GM12878 (cell line): ENCODE measurements at regions not wholly inside any gene's neighbourhood (a gene's known extent, or its start where the extent isn't known, plus 50 kb on each side); places are given as distances from the start of the nearest gene placed in this dataset.

Source experiments
- ATAC-seq: fragments of 200-7000 bp; cut with Tn5 transposase; 3 replicates; pipeline ENCODE4 v1.9.1; 2020; ENCODE audit warnings: mild to moderate bottlenecking, moderate library complexity
- BruUV-seq: library from RNA; stranded (reverse); fragments of 400-500 nt; replicated peaks from 2 replicates; lab custom pipeline; 2021; lab: Mats Ljungman, UMichigan
- CTCF ChIA-PET: fragments of 300-600 bp; sonication (Branson Sonifier 250); formaldehyde crosslinking; extraction: SDS; loops from one replicate; lab custom pipeline; 2021; ENCODE audit warnings: inconsistent platforms; lab: Yijun Ruan, JAX
- POLR2A ChIA-PET: fragments of 350-600 bp; formaldehyde crosslinking; extraction: SDS; loops from one replicate; lab custom pipeline; 2021; ENCODE audit warnings: inconsistent platforms; lab: Charles Lee
- RAD21 ChIA-PET: fragments of 300-600 bp; sonication (Branson Sonifier 250); formaldehyde crosslinking; loops from one replicate; lab custom pipeline; 2023; ENCODE audit warnings: antibody characterized with exemption; ENCODE audit not compliant: unreplicated experiment; lab: Charles Lee
- SMC1A ChIA-PET: fragments of 300-600 bp; sonication (Branson Sonifier 250); formaldehyde crosslinking; loops from one replicate; lab custom pipeline; 2023; ENCODE audit not compliant: unreplicated experiment, uncharacterized antibody; lab: Charles Lee
- DNase-seq: peaks from one replicate; pipeline ENCODE4 v3.0.0-alpha.2; 2011; ENCODE audit warnings: low read depth, low spot score
- FAIRE-seq: peaks from 3 replicates; lab custom pipeline; 2011; peaks lifted over from hg19 to GRCh38; lab: Jason Lieb, UNC
- H2AFZ ChIP-seq: 2 replicates; pipeline ENCODE4 v1.6.0; 2011; ENCODE audit warnings: low read depth, low read length, control low read depth; ENCODE audit not compliant: control insufficient read depth
- H3K27ac ChIP-seq: 2 replicates; pipeline ENCODE4 v1.5.1; 2011; ENCODE audit warnings: control low read depth; ENCODE audit not compliant: control insufficient read depth, insufficient read depth
- H3K27me3 ChIP-seq, 2 experiments: replicated peaks in 1 of 2; 2 replicates each; pipeline versions ENCODE4 v1.6.0 to v1.6.1; 2011; ENCODE audit warnings: low read length in 1 of 2; ENCODE audit not compliant: control insufficient read depth in 2 of 2, insufficient read depth in 2 of 2
- H3K36me3 ChIP-seq, 2 experiments: 2 replicates each; pipeline ENCODE4 v1.5.1; 2011; ENCODE audit warnings: low read length in 1 of 2; ENCODE audit not compliant: control insufficient read depth in 2 of 2, insufficient read depth in 2 of 2
- H3K4me1 ChIP-seq: 2 replicates; pipeline ENCODE4 v1.6.1; 2011; ENCODE audit warnings: mild to moderate bottlenecking, low read length, moderate library complexity, mixed read lengths; ENCODE audit not compliant: control insufficient read depth, insufficient read depth
- H3K4me2 ChIP-seq: 2 replicates; pipeline ENCODE4 v1.6.0; 2011; ENCODE audit warnings: control low read depth; ENCODE audit not compliant: control insufficient read depth, insufficient read depth
- H3K4me3 ChIP-seq: fragments of 200-600 bp; sonication (generic); 2 replicates; pipeline ENCODE4 v1.5.1; 2016
- H3K79me2 ChIP-seq: 2 replicates; pipeline ENCODE4 v1.6.0; 2011; ENCODE audit warnings: low read length; ENCODE audit not compliant: control insufficient read depth, insufficient read depth
- H3K9ac ChIP-seq: 2 replicates; pipeline ENCODE4 v1.8.0; 2011; ENCODE audit warnings: low read length, control low read depth, mixed read lengths; ENCODE audit not compliant: control insufficient read depth, insufficient read depth
- H3K9me3 ChIP-seq: replicated peaks from 3 replicates; pipeline ENCODE4 v1.5.1; 2011; ENCODE audit warnings: mild to moderate bottlenecking, low read length; ENCODE audit not compliant: control insufficient read depth, insufficient read depth
- H4K20me1 ChIP-seq: 2 replicates; pipeline ENCODE4 v1.6.0; 2011; ENCODE audit not compliant: control insufficient read depth, insufficient read depth
- ATF7 ChIP-seq: fragments of 450-650 bp; IDR thresholded peaks from 2 replicates; pipeline ENCODE4 v1.6.1; 2016; ENCODE audit warnings: low read depth, mild to moderate bottlenecking
- IRF4 ChIP-seq: IDR thresholded peaks from 2 replicates; pipeline ENCODE4 v1.6.1; 2011; ENCODE audit warnings: low read depth, low read length
- NKRF ChIP-seq: fragments of 450-650 bp; conservative IDR thresholded peaks from 2 replicates; pipeline ENCODE4 v1.6.1; 2017; ENCODE audit warnings: mild to moderate bottlenecking, moderate library complexity
- POU2F2 ChIP-seq: IDR thresholded peaks from 3 replicates; pipeline ENCODE4 v1.6.1; 2011; ENCODE audit warnings: low read depth, mild to moderate bottlenecking, low read length, borderline replicate concordance
- STAT1 ChIP-seq: fragments of 450-650 bp; conservative IDR thresholded peaks from 2 replicates; pipeline ENCODE4 v1.6.1; 2014; ENCODE audit warnings: antibody characterized with exemption, mild to moderate bottlenecking
- TCF7 ChIP-seq: IDR thresholded peaks from 2 replicates; pipeline ENCODE4 v1.6.1; 2014; ENCODE audit warnings: antibody characterized with exemption, borderline replicate concordance
- WGBS: methylation state at CpG from one replicate; pipeline ENCODE4 v1.1.6; 2016; ENCODE audit warnings: low lambda C conversion rate; ENCODE audit not compliant: insufficient replicate concordance, insufficient coverage; ENCODE audit errors: missing lambda C conversion rate; 5-methylcytosine and 5-hydroxymethylcytosine counted together
- in situ Hi-C: fragments of 300-500 bp; cut with MboI; formaldehyde crosslinking; loops from 9 replicates; pipeline ENCODE4 v1.14.3; 2018; ENCODE audit warnings: mixed read lengths
- intact Hi-C: fragments of 100-400 bp; cut with micrococcal nuclease; formaldehyde crosslinking; loops from one replicate; pipeline ENCODE4 v1.14.2; 2022; ENCODE audit not compliant: unreplicated experiment

- CTCF ChIA-PET, result interaction anchor here (0.6 kb wide), 1 partner anchor 10 kb away, joined by 3 read pairs; no protein-coding TSS in a partner anchor
- Histone ChIP-seq H3K4me1 (no peaks in the 10 kb centered on the region), H3K36me3 (no peaks in the 10 kb centered on the region), H2AFZ (no peak overlapping the region), H3K9me3 (no peaks in the 10 kb centered on the region; the same call in 2 of the 3 replicates), H3K9ac (no peak overlapping the region), H3K79me2 (no peaks in the 10 kb centered on the region), H4K20me1 (no peaks in the 10 kb centered on the region), H3K27ac (no peak overlapping the region), H3K27me3 (no peaks in the 10 kb centered on the region), H3K4me2 (no peak overlapping the region), H3K4me3 (no peak overlapping the region)
- POLR2A ChIA-PET, result interaction anchor here (0.6 kb wide), 1 partner anchor 202 kb away, joined by 6 read pairs; no protein-coding TSS in a partner anchor
- DNase-seq (no peak), FAIRE-seq (no peak), ATAC-seq (no peak)
- intact Hi-C loops (no loop called here), in situ Hi-C loops (no loop called here)
- RAD21 ChIA-PET, result no interaction called here
- SMC1A ChIA-PET, result no interaction called here
- no TSS peak for BruUV-seq
- 19% methylated on average over 6 of the region's 6 CpGs for WGBS
- TF ChIP-seq IRF4 (no peak), POU2F2 (no peak), STAT1 (no peak), ATF7 (no peak), NKRF (no peak), TCF7 (no peak)
Measured at GRCh38 chr7:68562323-68562899, 1035.9 kb upstream of the AUTS2 start.
